OCI-LY7 (cell line): ENCODE measurements at regions not wholly inside any gene's neighbourhood (a gene's known extent, or its start where the extent isn't known, plus 50 kb on each side); places are given as distances from the start of the nearest gene placed in this dataset.

ENCODE experiments used
- EZH2phosphoT487 ChIP-seq: fragments of 200-600 bp; sonication (generic); IDR thresholded peaks from 2 replicates; pipeline ENCODE4 v1.6.1; 2018; ENCODE audit warnings: low read depth, borderline replicate concordance, mild to moderate bottlenecking, mixed run types, antibody characterized with exemption, low read length, moderate library complexity, mixed read lengths
- TF ChIP-seq, protein P1 (sequence below): fragments of 200-600 bp; sonication (generic); conservative IDR thresholded peaks from 2 replicates; pipeline ENCODE4 v1.5.1; 2014; ENCODE audit warnings: mild to moderate bottlenecking, antibody characterized with exemption, low read length, moderate library complexity, mixed read lengths

DNA sequence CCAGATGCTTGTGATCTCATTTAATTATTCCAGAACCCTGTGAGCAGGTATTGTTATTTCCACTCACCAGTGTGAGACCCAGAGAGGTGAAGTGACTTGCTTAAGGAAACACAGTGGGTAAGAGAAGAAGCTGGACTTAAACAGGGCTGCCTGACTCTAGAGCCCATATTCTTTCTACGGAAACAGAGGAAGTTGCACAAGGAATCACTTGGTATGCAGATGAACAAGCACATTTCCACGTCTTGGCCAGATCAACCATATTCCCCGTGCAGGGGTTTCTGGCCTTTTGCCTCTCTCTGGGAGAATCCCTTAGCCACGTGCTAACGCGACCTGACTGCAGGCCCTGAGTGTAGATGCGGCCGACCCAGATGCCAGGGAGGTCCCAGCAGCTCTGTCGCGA, 195.5 kb upstream of the ATP6AP2 start:
- TF ChIP-seq, protein P1, sequence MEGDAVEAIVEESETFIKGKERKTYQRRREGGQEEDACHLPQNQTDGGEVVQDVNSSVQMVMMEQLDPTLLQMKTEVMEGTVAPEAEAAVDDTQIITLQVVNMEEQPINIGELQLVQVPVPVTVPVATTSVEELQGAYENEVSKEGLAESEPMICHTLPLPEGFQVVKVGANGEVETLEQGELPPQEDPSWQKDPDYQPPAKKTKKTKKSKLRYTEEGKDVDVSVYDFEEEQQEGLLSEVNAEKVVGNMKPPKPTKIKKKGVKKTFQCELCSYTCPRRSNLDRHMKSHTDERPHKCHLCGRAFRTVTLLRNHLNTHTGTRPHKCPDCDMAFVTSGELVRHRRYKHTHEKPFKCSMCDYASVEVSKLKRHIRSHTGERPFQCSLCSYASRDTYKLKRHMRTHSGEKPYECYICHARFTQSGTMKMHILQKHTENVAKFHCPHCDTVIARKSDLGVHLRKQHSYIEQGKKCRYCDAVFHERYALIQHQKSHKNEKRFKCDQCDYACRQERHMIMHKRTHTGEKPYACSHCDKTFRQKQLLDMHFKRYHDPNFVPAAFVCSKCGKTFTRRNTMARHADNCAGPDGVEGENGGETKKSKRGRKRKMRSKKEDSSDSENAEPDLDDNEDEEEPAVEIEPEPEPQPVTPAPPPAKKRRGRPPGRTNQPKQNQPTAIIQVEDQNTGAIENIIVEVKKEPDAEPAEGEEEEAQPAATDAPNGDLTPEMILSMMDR = no peak
- TF ChIP-seq EZH2phosphoT487 = no peak
